ENCODE measurements at regions not wholly inside any gene's neighbourhood (a gene's known extent, or its start where the extent isn't known, plus 50 kb on each side); places are given as distances from the start of the nearest gene placed in this dataset.

DNA sequence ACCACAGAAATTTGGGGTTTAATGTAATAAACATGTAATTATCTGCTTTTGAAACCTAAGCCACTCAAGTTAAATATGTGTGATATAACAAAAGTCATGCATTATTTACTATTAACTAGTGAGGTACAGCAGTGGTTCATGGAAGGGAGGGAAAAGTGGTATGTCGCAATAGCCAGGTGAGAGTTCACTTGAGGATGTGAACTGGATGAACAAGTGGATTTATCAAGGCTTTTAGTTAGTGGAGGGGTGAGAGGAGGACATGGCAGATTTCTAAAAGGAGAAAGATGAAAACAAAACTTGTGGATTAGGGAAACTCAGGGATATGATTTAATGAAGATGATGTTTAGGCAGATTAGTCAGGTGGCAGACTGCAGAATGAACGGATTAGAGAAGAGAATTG, 141.3 kb upstream of the NFIB start:
- Histone ChIP-seq H3K9ac (no peak overlapping the region), H3K4me3 (ENCODE audit: low read depth, low read length) (no peak overlapping the region), H3K79me2 (no peaks in the 10 kb centered on the region), H2AFZ (no peak overlapping the region), H3K27me3 (ENCODE audit: control insufficient read depth, insufficient read depth, low read length) (no peaks in the 10 kb centered on the region), H3K36me3 (ENCODE audit: control insufficient read depth, insufficient read depth, low read length) (no peaks in the 10 kb centered on the region), H3K4me1 (no peaks in the 10 kb centered on the region), H3K4me2 (ENCODE audit: low read length) (no peak overlapping the region), H3K27ac (no peak overlapping the region), H3K9me3 (ENCODE audit: control insufficient read depth, low read length) (no peaks in the 10 kb centered on the region)
- TF ChIP-seq, protein P1, sequence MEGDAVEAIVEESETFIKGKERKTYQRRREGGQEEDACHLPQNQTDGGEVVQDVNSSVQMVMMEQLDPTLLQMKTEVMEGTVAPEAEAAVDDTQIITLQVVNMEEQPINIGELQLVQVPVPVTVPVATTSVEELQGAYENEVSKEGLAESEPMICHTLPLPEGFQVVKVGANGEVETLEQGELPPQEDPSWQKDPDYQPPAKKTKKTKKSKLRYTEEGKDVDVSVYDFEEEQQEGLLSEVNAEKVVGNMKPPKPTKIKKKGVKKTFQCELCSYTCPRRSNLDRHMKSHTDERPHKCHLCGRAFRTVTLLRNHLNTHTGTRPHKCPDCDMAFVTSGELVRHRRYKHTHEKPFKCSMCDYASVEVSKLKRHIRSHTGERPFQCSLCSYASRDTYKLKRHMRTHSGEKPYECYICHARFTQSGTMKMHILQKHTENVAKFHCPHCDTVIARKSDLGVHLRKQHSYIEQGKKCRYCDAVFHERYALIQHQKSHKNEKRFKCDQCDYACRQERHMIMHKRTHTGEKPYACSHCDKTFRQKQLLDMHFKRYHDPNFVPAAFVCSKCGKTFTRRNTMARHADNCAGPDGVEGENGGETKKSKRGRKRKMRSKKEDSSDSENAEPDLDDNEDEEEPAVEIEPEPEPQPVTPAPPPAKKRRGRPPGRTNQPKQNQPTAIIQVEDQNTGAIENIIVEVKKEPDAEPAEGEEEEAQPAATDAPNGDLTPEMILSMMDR (IDR thresholded peaks at IDR 0.05) = no peak

DNA sequence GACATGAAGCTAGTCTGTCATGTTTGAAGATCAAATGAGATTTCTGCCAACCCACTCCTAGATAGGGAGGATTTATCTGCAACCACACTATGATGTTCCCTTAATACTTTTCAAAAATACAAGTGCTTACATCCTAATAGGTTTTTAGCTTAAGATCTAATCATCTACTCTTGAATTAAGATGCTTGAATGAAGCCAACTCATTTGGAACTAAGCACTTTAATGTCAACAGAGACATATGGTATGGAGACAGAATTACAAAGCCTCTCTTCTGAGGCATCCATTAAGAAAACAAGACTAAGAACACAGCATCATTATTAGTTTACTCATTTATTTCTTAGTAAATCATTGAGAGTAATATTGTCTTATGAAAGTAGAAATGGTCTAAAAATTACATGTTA, 139.3 kb upstream of the NFIB start:
- Histone ChIP-seq H3K9me3 (ENCODE audit: control insufficient read depth, low read length) (no peaks in the 10 kb centered on the region), H3K79me2 (no peaks in the 10 kb centered on the region), H3K9ac (no peak overlapping the region), H3K4me1 (no peaks in the 10 kb centered on the region), H3K4me2 (ENCODE audit: low read length) (no peak overlapping the region), H3K36me3 (ENCODE audit: control insufficient read depth, insufficient read depth, low read length) (no peaks in the 10 kb centered on the region), H2AFZ (no peak overlapping the region), H3K27me3 (ENCODE audit: control insufficient read depth, insufficient read depth, low read length) (no peaks in the 10 kb centered on the region), H3K4me3 (ENCODE audit: low read depth, low read length) (no peak overlapping the region), H3K27ac (no peak overlapping the region)
- TF ChIP-seq, protein P1 (IDR thresholded peaks at IDR 0.05) = no peak

DNA sequence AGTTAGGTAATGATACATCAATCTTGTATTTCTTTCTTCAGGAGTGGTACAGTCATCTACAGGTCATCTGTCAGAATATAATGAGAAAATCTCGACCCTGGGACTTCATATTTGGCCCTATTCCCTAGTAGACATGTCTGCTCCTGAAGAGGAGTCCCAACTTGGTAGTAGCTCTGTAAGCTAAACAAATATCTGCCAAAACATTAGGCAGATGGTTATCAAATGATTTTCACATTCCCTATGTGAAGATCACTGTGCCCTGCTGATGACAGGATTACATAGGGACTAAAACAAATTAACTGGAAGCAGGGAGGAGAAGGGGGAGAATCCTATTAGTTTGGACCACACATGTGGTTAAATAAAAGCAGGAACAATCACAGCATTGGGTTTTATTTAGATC, 138.6 kb upstream of the NFIB start:
- no peaks in the 10 kb centered on the region for H3K27me3 ChIP-seq (ENCODE audit: control insufficient read depth, insufficient read depth, low read length)
- no peaks in the 10 kb centered on the region for H3K79me2 ChIP-seq
- no peak overlapping the region for H3K9ac ChIP-seq
- H3K4me3 ChIP-seq (ENCODE audit: low read depth, low read length) = no peak overlapping the region
- H3K4me2 ChIP-seq (ENCODE audit: low read length) = no peak overlapping the region
- H3K27ac ChIP-seq = no peak overlapping the region
- H3K36me3 ChIP-seq (ENCODE audit: control insufficient read depth, insufficient read depth, low read length) = no peaks in the 10 kb centered on the region
- no peak overlapping the region for H2AFZ ChIP-seq
- H3K4me1 ChIP-seq = no peaks in the 10 kb centered on the region
- no peaks in the 10 kb centered on the region for H3K9me3 ChIP-seq (ENCODE audit: control insufficient read depth, low read length)
- TF ChIP-seq, protein P1 (IDR thresholded peaks at IDR 0.05) = no peak

DNA sequence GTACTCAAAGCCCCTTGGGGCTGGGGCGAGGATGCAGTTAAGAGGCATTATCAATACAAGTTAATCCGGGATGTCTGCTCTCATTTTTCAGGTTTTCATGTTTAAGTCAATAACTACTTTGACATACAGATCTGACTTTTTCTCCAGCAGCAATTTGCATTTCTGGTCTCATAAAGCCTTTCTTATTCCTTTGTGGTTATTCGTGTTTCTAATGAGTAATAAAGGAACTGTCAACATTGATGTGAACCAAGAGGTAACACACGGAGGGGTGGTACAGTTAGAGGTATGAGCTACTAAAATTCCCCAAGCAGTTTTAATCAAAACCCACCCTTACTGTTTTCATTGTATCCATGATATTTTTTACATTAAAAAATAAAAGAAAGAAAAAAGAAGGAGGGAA, 138.0 kb upstream of the NFIB start:
- no peaks in the 10 kb centered on the region for H3K36me3 ChIP-seq (ENCODE audit: control insufficient read depth, insufficient read depth, low read length)
- no peak overlapping the region for H3K9ac ChIP-seq
- no peak overlapping the region for H2AFZ ChIP-seq
- H3K27me3 ChIP-seq (ENCODE audit: control insufficient read depth, insufficient read depth, low read length) = no peaks in the 10 kb centered on the region
- no peak overlapping the region for H3K27ac ChIP-seq
- H3K4me1 ChIP-seq = no peaks in the 10 kb centered on the region
- H3K79me2 ChIP-seq = no peaks in the 10 kb centered on the region
- H3K4me2 ChIP-seq (ENCODE audit: low read length) = no peak overlapping the region
- H3K9me3 ChIP-seq (ENCODE audit: control insufficient read depth, low read length) = no peaks in the 10 kb centered on the region
- TF ChIP-seq, protein P1 (IDR thresholded peaks at IDR 0.05) = no peak
- H3K4me3 ChIP-seq (ENCODE audit: low read depth, low read length) = no peak overlapping the region

DNA sequence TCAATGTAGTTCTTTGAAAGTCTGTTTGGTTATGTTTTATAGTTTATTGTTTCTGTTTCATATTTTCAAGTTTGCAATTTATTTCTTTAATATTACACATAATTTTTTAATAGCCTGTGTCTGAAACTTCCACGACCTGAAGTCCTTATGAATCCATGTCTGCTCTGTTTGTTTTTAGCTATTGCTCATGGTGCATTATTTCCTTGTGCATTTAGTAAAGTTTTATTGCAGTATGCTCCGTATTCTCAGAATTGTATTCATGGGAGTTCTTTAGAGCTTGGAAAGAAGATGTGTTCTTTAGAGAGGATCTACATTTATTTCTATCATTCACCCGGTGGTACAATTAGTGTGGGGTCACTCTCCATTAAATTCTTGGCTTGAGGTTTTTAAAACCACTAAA, 133.2 kb upstream of the NFIB start:
- H2AFZ ChIP-seq = no peak overlapping the region
- no peaks in the 10 kb centered on the region for H3K4me1 ChIP-seq
- TF ChIP-seq, protein P1 (IDR thresholded peaks at IDR 0.05) = no peak

More for the DNA sequence above, 133.2 kb upstream of the NFIB start:
- H3K36me3 ChIP-seq (ENCODE audit: control insufficient read depth, insufficient read depth, low read length) = no peaks in the 10 kb centered on the region
- H3K79me2 ChIP-seq = no peaks in the 10 kb centered on the region
- H3K27ac ChIP-seq = no peak overlapping the region
- H3K9me3 ChIP-seq (ENCODE audit: control insufficient read depth, low read length) = no peaks in the 10 kb centered on the region
- H3K9ac ChIP-seq = no peak overlapping the region
- H3K27me3 ChIP-seq (ENCODE audit: control insufficient read depth, insufficient read depth, low read length) = no peaks in the 10 kb centered on the region
- no peak overlapping the region for H3K4me2 ChIP-seq (ENCODE audit: low read length)
- no peak overlapping the region for H3K4me3 ChIP-seq (ENCODE audit: low read depth, low read length)
